DOHH2 (cell line): ENCODE measurements at regions not wholly inside any gene's neighbourhood (a gene's known extent, or its start where the extent isn't known, plus 50 kb on each side); places are given as distances from the start of the nearest gene placed in this dataset.

Experiments used
- EZH2phosphoT487 ChIP-seq: fragments of 200-600 bp; sonication (generic); IDR thresholded peaks from 2 replicates; pipeline ENCODE4 v1.6.1; 2017; ENCODE audit warnings: borderline replicate concordance, mild to moderate bottlenecking, antibody characterized with exemption, low read length, moderate library complexity, mixed read lengths
- TF ChIP-seq, protein P1 (sequence below): fragments of 200-600 bp; sonication (generic); IDR thresholded peaks from one replicate; pipeline ENCODE4 v1.5.1; 2014; ENCODE audit warnings: antibody characterized with exemption, mild to moderate bottlenecking, low read depth, low read length; ENCODE audit not compliant: poor library complexity, severe bottlenecking

DNA sequence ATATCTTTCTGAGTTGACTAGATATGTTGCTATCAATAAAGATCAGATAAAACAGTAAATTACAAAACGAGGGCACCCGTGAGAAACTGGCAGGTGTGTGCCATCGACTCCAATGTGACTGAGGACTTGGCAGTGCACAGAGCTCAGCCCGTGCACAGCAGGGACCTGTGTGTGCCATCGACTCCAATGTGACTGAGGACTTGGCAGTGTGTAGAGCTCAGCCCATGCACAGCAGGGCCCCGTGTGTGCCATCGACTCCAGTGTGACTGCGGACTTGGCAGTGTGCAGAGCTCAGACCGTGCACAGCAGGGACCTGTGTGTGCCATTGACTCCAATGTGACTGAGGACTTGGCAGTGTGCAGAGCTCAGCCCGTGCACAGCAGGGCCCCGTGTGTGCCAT, 347.2 kb upstream of the B3GAT1 start:
- TF ChIP-seq, protein P1, sequence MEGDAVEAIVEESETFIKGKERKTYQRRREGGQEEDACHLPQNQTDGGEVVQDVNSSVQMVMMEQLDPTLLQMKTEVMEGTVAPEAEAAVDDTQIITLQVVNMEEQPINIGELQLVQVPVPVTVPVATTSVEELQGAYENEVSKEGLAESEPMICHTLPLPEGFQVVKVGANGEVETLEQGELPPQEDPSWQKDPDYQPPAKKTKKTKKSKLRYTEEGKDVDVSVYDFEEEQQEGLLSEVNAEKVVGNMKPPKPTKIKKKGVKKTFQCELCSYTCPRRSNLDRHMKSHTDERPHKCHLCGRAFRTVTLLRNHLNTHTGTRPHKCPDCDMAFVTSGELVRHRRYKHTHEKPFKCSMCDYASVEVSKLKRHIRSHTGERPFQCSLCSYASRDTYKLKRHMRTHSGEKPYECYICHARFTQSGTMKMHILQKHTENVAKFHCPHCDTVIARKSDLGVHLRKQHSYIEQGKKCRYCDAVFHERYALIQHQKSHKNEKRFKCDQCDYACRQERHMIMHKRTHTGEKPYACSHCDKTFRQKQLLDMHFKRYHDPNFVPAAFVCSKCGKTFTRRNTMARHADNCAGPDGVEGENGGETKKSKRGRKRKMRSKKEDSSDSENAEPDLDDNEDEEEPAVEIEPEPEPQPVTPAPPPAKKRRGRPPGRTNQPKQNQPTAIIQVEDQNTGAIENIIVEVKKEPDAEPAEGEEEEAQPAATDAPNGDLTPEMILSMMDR: no peak
- TF ChIP-seq EZH2phosphoT487: no peak
